ENCODE measurements at regions not wholly inside any gene's neighbourhood (a gene's known extent, or its start where the extent isn't known, plus 50 kb on each side); places are given as distances from the start of the nearest gene placed in this dataset.

- no peaks in the 10 kb centered on the region for H3K9me2 ChIP-seq (replicated peaks; ENCODE audit: control insufficient read depth, low read length)
- no peaks in the 10 kb centered on the region for H4K20me1 ChIP-seq (ENCODE audit: control insufficient read depth, insufficient read depth, low read depth, low read length)
- no peaks in the 10 kb centered on the region for H3F3A ChIP-seq (ENCODE audit: control insufficient read depth, insufficient read depth)
- H3K27ac ChIP-seq (ENCODE audit: low read depth, low read length): no peak overlapping the region
- no peak overlapping the region for H3K4me3 ChIP-seq (ENCODE audit: low read length)
- H3K36me3 ChIP-seq (ENCODE audit: control insufficient read depth, low read length): no peaks in the 10 kb centered on the region
- H3K4me1 ChIP-seq (ENCODE audit: control insufficient read depth, low read length): no peaks in the 10 kb centered on the region
- no peaks in the 10 kb centered on the region for H3K9me3 ChIP-seq (ENCODE audit: control insufficient read depth, insufficient read depth, low read length)
- no peak overlapping the region for H3K4me2 ChIP-seq (ENCODE audit: low read length)
- peaks cover 8% of the 10 kb centered on the region; the same call in 1 of the 2 replicates for H3K27me3 ChIP-seq (ENCODE audit: control insufficient read depth, low read length)
- H3K79me2 ChIP-seq (ENCODE audit: control insufficient read depth, low read length): no peaks in the 10 kb centered on the region
- no peak for TF ChIP-seq CTCF (IDR thresholded peaks at IDR 0.05; ENCODE audit: low read depth, low read length, poor library complexity, severe bottlenecking)
- no peak for TF ChIP-seq EZH2phosphoT487 (IDR thresholded peaks at IDR 0.05; ENCODE audit: borderline replicate concordance, low read length)
These were observed 92.1 kb upstream of the CLDN14 start for GRCh38 chr21:36572039-36572438.

- H3F3A ChIP-seq (ENCODE audit: control insufficient read depth, insufficient read depth): no peaks in the 10 kb centered on the region
- H3K36me3 ChIP-seq (ENCODE audit: control insufficient read depth, low read length): no peaks in the 10 kb centered on the region
- no peak overlapping the region for H3K4me2 ChIP-seq (ENCODE audit: low read length)
- peaks cover 4% of the 10 kb centered on the region; the same call in 1 of the 2 replicates for H3K4me1 ChIP-seq (ENCODE audit: control insufficient read depth, low read length)
- peaks cover 8% of the 10 kb centered on the region; the same call in 1 of the 2 replicates for H3K27me3 ChIP-seq (ENCODE audit: control insufficient read depth, low read length)
- no peak overlapping the region for H3K27ac ChIP-seq (ENCODE audit: low read depth, low read length)
- H3K4me3 ChIP-seq (ENCODE audit: low read length): no peak overlapping the region
- H3K9me3 ChIP-seq (ENCODE audit: control insufficient read depth, insufficient read depth, low read length): no peaks in the 10 kb centered on the region
- TF ChIP-seq CTCF (IDR thresholded peaks at IDR 0.05; ENCODE audit: low read depth, low read length, poor library complexity, severe bottlenecking): no peak
- TF ChIP-seq EZH2phosphoT487 (IDR thresholded peaks at IDR 0.05; ENCODE audit: borderline replicate concordance, low read length): no peak
- H3K79me2 ChIP-seq (ENCODE audit: control insufficient read depth, low read length): no peaks in the 10 kb centered on the region
- no peaks in the 10 kb centered on the region for H4K20me1 ChIP-seq (ENCODE audit: control insufficient read depth, insufficient read depth, low read depth, low read length)
- H3K9me2 ChIP-seq (replicated peaks; ENCODE audit: control insufficient read depth, low read length): no peaks in the 10 kb centered on the region
These were observed 95.4 kb upstream of the CLDN14 start for GRCh38 chr21:36575306-36575705.

- no peaks in the 10 kb centered on the region for H4K20me1 ChIP-seq (ENCODE audit: control insufficient read depth, insufficient read depth, low read depth, low read length)
- no peak overlapping the region for H3K27ac ChIP-seq (ENCODE audit: low read depth, low read length)
These were observed 96.5 kb upstream of the CLDN14 start for GRCh38 chr21:36576441-36576840.

More at GRCh38 chr21:36576441-36576840, 96.5 kb upstream of the CLDN14 start:
- no peaks in the 10 kb centered on the region for H3K9me3 ChIP-seq (ENCODE audit: control insufficient read depth, insufficient read depth, low read length)
- H3K36me3 ChIP-seq (ENCODE audit: control insufficient read depth, low read length): no peaks in the 10 kb centered on the region
- no peaks in the 10 kb centered on the region for H3K9me2 ChIP-seq (replicated peaks; ENCODE audit: control insufficient read depth, low read length)
- H3K27me3 ChIP-seq (ENCODE audit: control insufficient read depth, low read length): peaks cover 8% of the 10 kb centered on the region
- H3K4me3 ChIP-seq (ENCODE audit: low read length): no peak overlapping the region
- TF ChIP-seq CTCF (IDR thresholded peaks at IDR 0.05; ENCODE audit: low read depth, low read length, poor library complexity, severe bottlenecking) (no peak), EZH2phosphoT487 (IDR thresholded peaks at IDR 0.05; ENCODE audit: borderline replicate concordance, low read length) (no peak)
- no peaks in the 10 kb centered on the region for H3K79me2 ChIP-seq (ENCODE audit: control insufficient read depth, low read length)
- no peak overlapping the region for H3K4me2 ChIP-seq (ENCODE audit: low read length)
- H3F3A ChIP-seq (ENCODE audit: control insufficient read depth, insufficient read depth): no peaks in the 10 kb centered on the region
- peaks cover 4% of the 10 kb centered on the region; the same call in 1 of the 2 replicates for H3K4me1 ChIP-seq (ENCODE audit: control insufficient read depth, low read length)
